Adrenal gland (tissue), 9 donors: ENCODE measurements at regions not wholly inside any gene's neighbourhood (a gene's known extent, or its start where the extent isn't known, plus 50 kb on each side); places are given as distances from the start of the nearest gene placed in this dataset.

ENCODE experiments used
- DNase-seq, 7 donors: peaks; one replicate each; pipeline ENCODE4 v3.0.0-alpha.2; 2019 to 2020
- H3K27ac ChIP-seq, 5 donors: fragments of 200-600 bp; sonication (generic) in 4 of 5; 1 replicate in 3 of 5; 2 replicates in 2 of 5; pipeline versions ENCODE4 v1.5.1 to v1.8.0; 2016 to 2020; ENCODE audit warnings: mild to moderate bottlenecking in 1 of 5
- H3K27me3 ChIP-seq: fragments of 200-600 bp; 2 replicates; pipeline ENCODE4 v1.8.0; 2021
- H3K36me3 ChIP-seq, 2 donors: fragments of 200-600 bp; replicated peaks in 1 of 2; 1 replicate in 1 of 2; 2 replicates in 1 of 2; pipeline versions ENCODE4 v1.5.1 to v1.8.0; 2018 to 2022
- H3K4me1 ChIP-seq, 2 donors: fragments of 200-600 bp; replicated peaks in 1 of 2; 1 replicate in 1 of 2; 2 replicates in 1 of 2; pipeline versions ENCODE4 v1.5.1 to v1.8.0; 2018 to 2021
- H3K4me3 ChIP-seq, 4 donors: fragments of 200-600 bp; sonication (generic) in 3 of 4; one replicate each; pipeline ENCODE4 v1.5.1; 2016 to 2018
- H3K9me3 ChIP-seq, 3 donors: fragments of 200-600 bp; sonication (generic) in 1 of 3; replicated peaks in 1 of 3; 1 replicate in 2 of 3; 2 replicates in 1 of 3; pipeline versions ENCODE4 v1.5.1 to v1.8.0; 2016 to 2021
- POLR2A ChIP-seq, 2 donors: fragments of 450-650 bp; IDR thresholded peaks; one replicate each; pipeline ENCODE4 v1.6.1; 2017; ENCODE audit warnings: antibody characterized with exemption in 2 of 2, mild to moderate bottlenecking in 2 of 2, moderate library complexity in 1 of 2
- WGBS, 4 donors: extraction: QIAGEN DNeasy Blood & Tissue Kit in 2 of 4; methylation state at CpG; one replicate each; pipeline versions ENCODE4 v1.1.5 to v1.1.7; 2013 to 2017; 5-methylcytosine and 5-hydroxymethylcytosine counted together
- intact Hi-C, 2 donors: fragments of 100-400 bp; cut with DNase I; formaldehyde crosslinking; loops; one replicate each; pipeline versions ENCODE4 v1.14.1 to v1.15.0; 2022 to 2023
- TF ChIP-seq, protein P1 (sequence below), 6 experiments: fragments of 450-650 bp in 4 of 6; fragments of 200-600 bp in 2 of 6; sonication (generic) in 1 of 6; IDR thresholded peaks; 1 replicate in 5 of 6; 2 replicates in 1 of 6; pipeline versions ENCODE4 v1.5.1 to v1.8.0; 2016 to 2021; ENCODE audit warnings: antibody characterized with exemption in 6 of 6, mild to moderate bottlenecking in 2 of 6, moderate library complexity in 1 of 6
- donor health status: healthy with polysubstance abuse.
- donor health status: Bipolar disorder and iron deficiency.
- donor health status: DM: yes; HTN: yes; CAD: no.
- donor health status: DM: no; HTN: no; CAD: no.
- donor health status: DM: no; HTN: no; CAD: no.

- 75 to 85% (median 84%) methylated on average over 7 of the region's 7 CpGs for WGBS, 4 donors
- TF ChIP-seq POLR2A (IDR thresholded peaks at IDR 0.05): no peak
- TF ChIP-seq, protein P1, sequence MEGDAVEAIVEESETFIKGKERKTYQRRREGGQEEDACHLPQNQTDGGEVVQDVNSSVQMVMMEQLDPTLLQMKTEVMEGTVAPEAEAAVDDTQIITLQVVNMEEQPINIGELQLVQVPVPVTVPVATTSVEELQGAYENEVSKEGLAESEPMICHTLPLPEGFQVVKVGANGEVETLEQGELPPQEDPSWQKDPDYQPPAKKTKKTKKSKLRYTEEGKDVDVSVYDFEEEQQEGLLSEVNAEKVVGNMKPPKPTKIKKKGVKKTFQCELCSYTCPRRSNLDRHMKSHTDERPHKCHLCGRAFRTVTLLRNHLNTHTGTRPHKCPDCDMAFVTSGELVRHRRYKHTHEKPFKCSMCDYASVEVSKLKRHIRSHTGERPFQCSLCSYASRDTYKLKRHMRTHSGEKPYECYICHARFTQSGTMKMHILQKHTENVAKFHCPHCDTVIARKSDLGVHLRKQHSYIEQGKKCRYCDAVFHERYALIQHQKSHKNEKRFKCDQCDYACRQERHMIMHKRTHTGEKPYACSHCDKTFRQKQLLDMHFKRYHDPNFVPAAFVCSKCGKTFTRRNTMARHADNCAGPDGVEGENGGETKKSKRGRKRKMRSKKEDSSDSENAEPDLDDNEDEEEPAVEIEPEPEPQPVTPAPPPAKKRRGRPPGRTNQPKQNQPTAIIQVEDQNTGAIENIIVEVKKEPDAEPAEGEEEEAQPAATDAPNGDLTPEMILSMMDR (IDR thresholded peaks at IDR 0.05): no peak
- no peak overlapping the region for H3K27ac ChIP-seq
- intact Hi-C loops: loop anchor here in 1 of 2 donors (10.0 kb wide), 1 partner anchor 451 kb away; no protein-coding TSS in a partner anchor
- DNase-seq: no peak
- H3K36me3 ChIP-seq: no peaks in the 10 kb centered on the region
- H3K27me3 ChIP-seq: no peaks in the 10 kb centered on the region
- H3K9me3 ChIP-seq: no peaks in the 10 kb centered on the region
- no peaks in the 10 kb centered on the region for H3K4me1 ChIP-seq
- no peak overlapping the region for H3K4me3 ChIP-seq
Measured at GRCh38 chr10:8233832-8234259, 179.4 kb downstream of the GATA3 start.

GRCh38 chr10:8235253-8236027 is 181.0 kb downstream of the GATA3 start:
- Histone ChIP-seq H3K27ac (no peak overlapping the region), H3K4me3 (no peak overlapping the region), H3K36me3 (no peaks in the 10 kb centered on the region), H3K4me1 (no peaks in the 10 kb centered on the region), H3K9me3 (no peaks in the 10 kb centered on the region), H3K27me3 (no peaks in the 10 kb centered on the region)
- TF ChIP-seq, protein P1 (IDR thresholded peaks at IDR 0.05): no peak
- no peak for TF ChIP-seq POLR2A (IDR thresholded peaks at IDR 0.05)
- intact Hi-C loops: loop anchor here in 1 of 2 donors (10.0 kb wide), 1 partner anchor 449 kb away; no protein-coding TSS in a partner anchor
- no peak for DNase-seq
- WGBS, 4 donors: 78 to 80% (median 80%) methylated on average over 22 to 25 of the region's 25 CpGs

- no peaks in the 10 kb centered on the region for H3K36me3 ChIP-seq
- no peaks in the 10 kb centered on the region for H3K27me3 ChIP-seq
- H3K9me3 ChIP-seq: no peaks in the 10 kb centered on the region
- no peak for DNase-seq
- no peak overlapping the region for H3K27ac ChIP-seq
- WGBS, 4 donors: 61 to 75% (median 67%) methylated on average over 7 of the region's 7 CpGs
- no peak overlapping the region for H3K4me3 ChIP-seq
- TF ChIP-seq, protein P1 (IDR thresholded peaks at IDR 0.05): no peak
- TF ChIP-seq POLR2A (IDR thresholded peaks at IDR 0.05): no peak
- no peaks in the 10 kb centered on the region for H3K4me1 ChIP-seq
- intact Hi-C loops: loop anchor here in 1 of 2 donors (10.0 kb wide), 1 partner anchor 446 kb away; no protein-coding TSS in a partner anchor
Measured at GRCh38 chr10:8238986-8239385, 184.5 kb downstream of the GATA3 start.

DNA sequence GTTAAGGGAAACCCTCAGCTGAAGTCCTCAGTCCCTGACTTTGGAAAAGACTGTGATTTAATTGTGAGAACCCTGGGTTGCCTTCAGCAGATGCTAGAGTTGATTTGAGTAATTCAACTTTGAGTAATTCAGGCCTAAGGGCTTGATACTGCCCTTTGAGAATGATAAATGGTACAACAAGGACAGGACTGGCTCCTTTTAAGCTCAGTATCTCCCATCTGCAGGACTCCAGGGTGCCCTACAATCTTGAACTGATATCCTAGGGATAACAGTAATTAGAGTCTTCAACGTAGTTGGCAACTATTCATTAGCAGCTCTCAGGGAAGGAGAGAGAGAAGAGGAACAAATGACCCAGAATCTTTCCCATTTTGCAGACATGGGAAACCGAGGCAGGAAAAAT is 186.4 kb downstream of the GATA3 start:
- no peaks in the 10 kb centered on the region for H3K36me3 ChIP-seq
- DNase-seq: no peak
- no peaks in the 10 kb centered on the region for H3K9me3 ChIP-seq
- intact Hi-C loops: no loop called here
- WGBS, 4 donors: 63 to 73% (median 71%) methylated on average over 2 of the region's 2 CpGs
- H3K4me1 ChIP-seq: no peaks in the 10 kb centered on the region
- no peak overlapping the region for H3K4me3 ChIP-seq
- TF ChIP-seq, protein P1 (IDR thresholded peaks at IDR 0.05): no peak
- TF ChIP-seq POLR2A (IDR thresholded peaks at IDR 0.05): no peak
- H3K27me3 ChIP-seq: no peaks in the 10 kb centered on the region
- no peak overlapping the region for H3K27ac ChIP-seq
